ENCODE measurements at regions not wholly inside any gene's neighbourhood (a gene's known extent, or its start where the extent isn't known, plus 50 kb on each side); places are given as distances from the start of the nearest gene placed in this dataset.

DNA sequence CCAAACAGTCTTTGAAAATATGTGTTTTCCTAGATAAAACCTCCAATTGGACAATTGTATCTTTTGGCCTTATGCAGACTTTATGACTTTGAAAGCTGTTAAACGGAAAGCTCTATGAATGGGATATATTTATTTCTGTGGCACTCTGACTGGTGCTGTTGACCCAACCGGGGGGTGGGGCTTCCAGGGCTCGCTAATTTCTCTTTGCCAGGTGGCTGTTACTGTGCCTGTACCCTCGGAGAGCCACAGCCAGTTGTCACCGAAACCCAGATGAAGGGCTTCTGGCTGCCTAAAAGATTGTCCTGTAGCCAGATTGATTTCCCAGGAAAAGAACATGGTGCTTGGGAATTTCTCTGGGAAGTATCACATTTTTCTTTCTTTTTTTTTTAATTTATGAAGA, 132.7 kb upstream of the NAV2 start:
- TF ChIP-seq, protein P1, sequence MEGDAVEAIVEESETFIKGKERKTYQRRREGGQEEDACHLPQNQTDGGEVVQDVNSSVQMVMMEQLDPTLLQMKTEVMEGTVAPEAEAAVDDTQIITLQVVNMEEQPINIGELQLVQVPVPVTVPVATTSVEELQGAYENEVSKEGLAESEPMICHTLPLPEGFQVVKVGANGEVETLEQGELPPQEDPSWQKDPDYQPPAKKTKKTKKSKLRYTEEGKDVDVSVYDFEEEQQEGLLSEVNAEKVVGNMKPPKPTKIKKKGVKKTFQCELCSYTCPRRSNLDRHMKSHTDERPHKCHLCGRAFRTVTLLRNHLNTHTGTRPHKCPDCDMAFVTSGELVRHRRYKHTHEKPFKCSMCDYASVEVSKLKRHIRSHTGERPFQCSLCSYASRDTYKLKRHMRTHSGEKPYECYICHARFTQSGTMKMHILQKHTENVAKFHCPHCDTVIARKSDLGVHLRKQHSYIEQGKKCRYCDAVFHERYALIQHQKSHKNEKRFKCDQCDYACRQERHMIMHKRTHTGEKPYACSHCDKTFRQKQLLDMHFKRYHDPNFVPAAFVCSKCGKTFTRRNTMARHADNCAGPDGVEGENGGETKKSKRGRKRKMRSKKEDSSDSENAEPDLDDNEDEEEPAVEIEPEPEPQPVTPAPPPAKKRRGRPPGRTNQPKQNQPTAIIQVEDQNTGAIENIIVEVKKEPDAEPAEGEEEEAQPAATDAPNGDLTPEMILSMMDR (IDR thresholded peaks at IDR 0.05; ENCODE audit: low read length) = no peak
- no peak for TF ChIP-seq EZH2 (IDR thresholded peaks at IDR 0.05; ENCODE audit: borderline replicate concordance, low read length)

All from OCI-LY1 (cell line).